Neutrophil (primary cell): ENCODE measurements at regions not wholly inside any gene's neighbourhood (a gene's known extent, or its start where the extent isn't known, plus 50 kb on each side); places are given as distances from the start of the nearest gene placed in this dataset.

Source experiments
- H3K27ac ChIP-seq: fragments of 200-600 bp; sonication (generic); 2 replicates; pipeline ENCODE4 v1.5.1; 2016; ENCODE audit warnings: mild to moderate bottlenecking, moderate library complexity
- H3K27me3 ChIP-seq: fragments of 200-600 bp; sonication (generic); 2 replicates; pipeline ENCODE4 v1.6.0; 2016; ENCODE audit warnings: mild to moderate bottlenecking
- H3K36me3 ChIP-seq: fragments of 200-600 bp; sonication (generic); 2 replicates; pipeline ENCODE4 v1.5.1; 2017
- H3K4me1 ChIP-seq, 2 experiments: fragments of 200-600 bp in 1 of 2; sonication (generic) in 1 of 2; 1 replicate in 1 of 2; 2 replicates in 1 of 2; pipeline versions ENCODE4 v1.5.1 to v1.6.1; 2013 to 2016; ENCODE audit warnings: low read depth in 1 of 2, low read length in 1 of 2, mild to moderate bottlenecking in 1 of 2, moderate library complexity in 1 of 2; ENCODE audit not compliant: control insufficient read depth in 1 of 2, insufficient read depth in 1 of 2
- H3K4me3 ChIP-seq, 2 experiments: fragments of 200-600 bp in 1 of 2; sonication (generic) in 1 of 2; 1 replicate in 1 of 2; 2 replicates in 1 of 2; pipeline ENCODE4 v1.5.1; 2013 to 2016; ENCODE audit warnings: low read depth in 1 of 2, low read length in 1 of 2, mild to moderate bottlenecking in 1 of 2, moderate library complexity in 1 of 2
- H3K9me3 ChIP-seq: fragments of 200-600 bp; sonication (generic); 2 replicates; pipeline ENCODE4 v1.5.1; 2016
- CTCF ChIP-seq: fragments of 200-600 bp; sonication (generic); IDR thresholded peaks from 2 replicates; pipeline ENCODE4 v1.5.1; 2016; ENCODE audit warnings: antibody characterized with exemption

- H3K36me3 ChIP-seq = no peaks in the 10 kb centered on the region
- no peaks in the 10 kb centered on the region for H3K4me1 ChIP-seq
- H3K27ac ChIP-seq = no peak overlapping the region
- peaks cover 100% of the 10 kb centered on the region for H3K27me3 ChIP-seq
- no peak for TF ChIP-seq CTCF
- no peak overlapping the region for H3K4me3 ChIP-seq
- H3K9me3 ChIP-seq = no peaks in the 10 kb centered on the region
Observed at GRCh38 chr5:73228052-73228451, 55.1 kb downstream of the TMEM174 start.
